H9 (cell line): ENCODE measurements at regions not wholly inside any gene's neighbourhood (a gene's known extent, or its start where the extent isn't known, plus 50 kb on each side); places are given as distances from the start of the nearest gene placed in this dataset.

Experiments
- DNase-seq: peaks from one replicate; pipeline ENCODE4 v3.0.0-alpha.2; 2017
- H2AFZ ChIP-seq: one replicate; pipeline ENCODE4 v1.6.1; 2013; ENCODE audit warnings: mild to moderate bottlenecking, low read length, control low read depth, moderate library complexity
- H2AK5ac ChIP-seq: 2 replicates; pipeline ENCODE4 v1.6.1; 2013; ENCODE audit warnings: low read length, control low read depth, mixed read lengths; ENCODE audit not compliant: insufficient read length
- H2BK120ac ChIP-seq: one replicate; pipeline ENCODE4 v1.6.1; 2013; ENCODE audit warnings: low read depth, mild to moderate bottlenecking, low read length, control low read depth, inconsistent platforms; ENCODE audit not compliant: poor library complexity, severe bottlenecking
- H2BK12ac ChIP-seq: 2 replicates; pipeline ENCODE4 v1.6.1; 2013; ENCODE audit warnings: low read length, control low read depth, mixed read lengths, low read depth; ENCODE audit not compliant: insufficient read length
- H2BK15ac ChIP-seq: 2 replicates; pipeline ENCODE4 v1.6.1; 2013; ENCODE audit warnings: low read depth, low read length, control low read depth
- H2BK20ac ChIP-seq: one replicate; pipeline ENCODE4 v1.6.1; 2013; ENCODE audit warnings: low read depth, mild to moderate bottlenecking, low read length, control low read depth, inconsistent platforms; ENCODE audit not compliant: poor library complexity, severe bottlenecking
- H2BK5ac ChIP-seq: 2 replicates; pipeline ENCODE4 v1.6.1; 2013; ENCODE audit warnings: low read length, control low read depth, mixed read lengths; ENCODE audit not compliant: insufficient read length
- H3K14ac ChIP-seq: 2 replicates; pipeline ENCODE4 v1.6.1; 2013; ENCODE audit warnings: low read length, control low read depth; ENCODE audit not compliant: insufficient read depth
- H3K18ac ChIP-seq: 2 replicates; pipeline ENCODE4 v1.6.1; 2013; ENCODE audit warnings: low read depth, mild to moderate bottlenecking, mixed read lengths, low read length, control low read depth; ENCODE audit not compliant: insufficient read length
- H3K23ac ChIP-seq: 2 replicates; pipeline ENCODE4 v1.6.1; 2013; ENCODE audit warnings: low read length, control low read depth, mixed read lengths, low read depth; ENCODE audit not compliant: insufficient read length
- H3K23me2 ChIP-seq: 2 replicates; pipeline ENCODE4 v1.6.1; 2013; ENCODE audit warnings: low read depth, mild to moderate bottlenecking, mixed read lengths, low read length, control low read depth; ENCODE audit not compliant: insufficient read length, poor library complexity, severe bottlenecking
- H3K27ac ChIP-seq: 2 replicates; pipeline ENCODE4 v1.5.1; 2013; ENCODE audit warnings: low read length, control low read depth, mixed read lengths, low read depth; ENCODE audit not compliant: insufficient read length
- H3K27me3 ChIP-seq: 2 replicates; pipeline ENCODE4 v1.6.1; 2013; ENCODE audit warnings: low read length, control low read depth, inconsistent platforms; ENCODE audit not compliant: insufficient read depth
- H3K4ac ChIP-seq: 2 replicates; pipeline ENCODE4 v1.6.1; 2013; ENCODE audit warnings: low read depth, mild to moderate bottlenecking, control low read depth, inconsistent platforms, low read length, moderate library complexity
- H3K4me1 ChIP-seq: 2 replicates; pipeline ENCODE4 v1.6.1; 2013; ENCODE audit warnings: low read length, control low read depth, inconsistent platforms; ENCODE audit not compliant: insufficient read depth
- H3K4me2 ChIP-seq: 2 replicates; pipeline ENCODE4 v1.6.1; 2013; ENCODE audit warnings: low read length, control low read depth, mixed read lengths; ENCODE audit not compliant: insufficient read length, insufficient read depth
- H3K56ac ChIP-seq: 2 replicates; pipeline ENCODE4 v1.6.1; 2013; ENCODE audit warnings: low read depth, mild to moderate bottlenecking, mixed read lengths, low read length, control low read depth; ENCODE audit not compliant: insufficient read length
- H3K79me1 ChIP-seq: 2 replicates; pipeline ENCODE4 v1.6.1; 2013; ENCODE audit warnings: low read depth, mild to moderate bottlenecking, moderate library complexity, low read length, control low read depth, inconsistent platforms; ENCODE audit not compliant: insufficient read depth, poor library complexity, severe bottlenecking
- H3K79me2 ChIP-seq: 2 replicates; pipeline ENCODE4 v1.6.1; 2013; ENCODE audit warnings: low read length, control low read depth, inconsistent platforms; ENCODE audit not compliant: insufficient read depth
- H3K9ac ChIP-seq: 2 replicates; pipeline ENCODE4 v1.6.1; 2013; ENCODE audit warnings: low read length, control low read depth, mixed read lengths; ENCODE audit not compliant: insufficient read length; ENCODE audit errors: extremely low read depth
- H3K9me3 ChIP-seq: one replicate; pipeline ENCODE4 v1.6.1; 2013; ENCODE audit warnings: low read depth, low read length, inconsistent platforms; ENCODE audit not compliant: control insufficient read depth
- H3T11ph ChIP-seq: one replicate; pipeline ENCODE4 v1.6.1; 2013; ENCODE audit warnings: mild to moderate bottlenecking, low read length, control low read depth, inconsistent platforms
- H4K20me1 ChIP-seq: one replicate; pipeline ENCODE4 v1.6.1; 2013; ENCODE audit not compliant: control insufficient read depth, insufficient read length, insufficient read depth
- H4K5ac ChIP-seq: 2 replicates; pipeline ENCODE4 v1.6.1; 2013; ENCODE audit warnings: low read depth, mild to moderate bottlenecking, mixed read lengths, low read length, control low read depth; ENCODE audit not compliant: insufficient read length
- H4K8ac ChIP-seq: replicated peaks from 2 replicates; pipeline ENCODE4 v1.6.1; 2013; ENCODE audit warnings: low read length, control low read depth, mixed read lengths, low read depth; ENCODE audit not compliant: insufficient read length
- H4K91ac ChIP-seq: 2 replicates; pipeline ENCODE4 v1.6.1; 2013; ENCODE audit warnings: low read depth, mild to moderate bottlenecking, moderate library complexity, mixed read lengths, low read length, control low read depth; ENCODE audit not compliant: insufficient read length
- H3K27ac Mint-ChIP-seq, 3 experiments: 2 replicates in 2 of 3; 3 replicates in 1 of 3; pipeline ENCODE4 v1.8.0; 2020 to 2021; ENCODE audit warnings: mixed read lengths in 3 of 3, mild to moderate bottlenecking in 1 of 3, moderate library complexity in 1 of 3
- H3K27me3 Mint-ChIP-seq: 2 replicates; pipeline ENCODE4 v1.8.0; 2021; ENCODE audit warnings: low read depth, mild to moderate bottlenecking, moderate library complexity, mixed read lengths
- H3K36me3 Mint-ChIP-seq, 3 experiments: 2 replicates in 2 of 3; 3 replicates in 1 of 3; pipeline ENCODE4 v1.8.0; 2020 to 2021; ENCODE audit warnings: low read depth in 3 of 3, mixed read lengths in 3 of 3; ENCODE audit not compliant: insufficient read depth in 1 of 3
- H3K4me1 Mint-ChIP-seq, 2 experiments: 2 replicates each; pipeline ENCODE4 v1.8.0; 2020; ENCODE audit warnings: mixed read lengths in 2 of 2
- H3K4me3 Mint-ChIP-seq, 2 experiments: 2 replicates in 1 of 2; 3 replicates in 1 of 2; pipeline ENCODE4 v1.8.0; 2020 to 2021; ENCODE audit warnings: mild to moderate bottlenecking in 2 of 2, mixed read lengths in 2 of 2, moderate library complexity in 1 of 2
- H3K9me3 Mint-ChIP-seq, 2 experiments: 2 replicates in 1 of 2; 3 replicates in 1 of 2; pipeline ENCODE4 v1.8.0; 2020; ENCODE audit warnings: mild to moderate bottlenecking in 2 of 2, mixed read lengths in 2 of 2, moderate library complexity in 1 of 2
- CTCF ChIP-seq: fragments of 200-600 bp; sonication (generic); conservative IDR thresholded peaks from 3 replicates; pipeline ENCODE4 v1.8.0; 2021; ENCODE audit warnings: antibody characterized with exemption, mild to moderate bottlenecking
- WGBS: extraction: QIAGEN DNeasy Blood & Tissue Kit; methylation state at CpG from one replicate; pipeline ENCODE4 v1.1.7; 2013; ENCODE audit warnings: missing lambda C conversion rate, low lambda C conversion rate, mixed read lengths; ENCODE audit not compliant: insufficient read length; ENCODE audit errors: extremely low coverage; 5-methylcytosine and 5-hydroxymethylcytosine counted together

- H3K14ac ChIP-seq = no peak overlapping the region
Observed at GRCh38 chr3:182220013-182220412, 508.3 kb downstream of the SOX2 start.

More at GRCh38 chr3:182220013-182220412, 508.3 kb downstream of the SOX2 start:
- Mint-ChIP-seq H3K9me3 (peaks cover 7 to 9% of the 10 kb centered on the region in 2 experiments; a peak in 4 of 5 replicates), H3K36me3 (peaks cover 0 to 14% (median 9%) of the 10 kb centered on the region in 3 experiments; a peak in 5 of 7 replicates), H3K4me1 (peaks cover 31 to 33% of the 10 kb centered on the region in 2 experiments), H3K4me3 (no peak overlapping the region), H3K27ac (no peak overlapping the region), H3K27me3 (no peaks in the 10 kb centered on the region)
- no peak overlapping the region for H2AFZ ChIP-seq
- no peak for DNase-seq
- no peaks in the 10 kb centered on the region for H3K27me3 ChIP-seq
- H2AK5ac ChIP-seq = no peak overlapping the region
- 0 out of 2 replicates have a peak, but pooled peaks cover 10% of the 10 kb centered on the region for H3K4me1 ChIP-seq
- no peak overlapping the region for H2BK5ac ChIP-seq
- no peak overlapping the region for H2BK120ac ChIP-seq
- H3T11ph ChIP-seq = no peak overlapping the region
- H4K91ac ChIP-seq = no peak overlapping the region
- no peaks in the 10 kb centered on the region for H4K20me1 ChIP-seq
- H3K27ac ChIP-seq = no peak overlapping the region
- H3K18ac ChIP-seq = no peak overlapping the region
- H3K4ac ChIP-seq = no peak overlapping the region
- H2BK15ac ChIP-seq = no peak overlapping the region
- no peak overlapping the region for H3K9ac ChIP-seq
- no peaks in the 10 kb centered on the region for H3K23me2 ChIP-seq
- no peak overlapping the region for H3K23ac ChIP-seq
- no peak overlapping the region for H2BK20ac ChIP-seq
- H3K4me2 ChIP-seq = no peak overlapping the region
- no CpG with 5 or more reads among the region's 1 CpG for WGBS
- no peak overlapping the region for H3K56ac ChIP-seq
- H3K79me2 ChIP-seq = no peaks in the 10 kb centered on the region
- H2BK12ac ChIP-seq = no peak overlapping the region
- H3K9me3 ChIP-seq = no peaks in the 10 kb centered on the region
- H4K5ac ChIP-seq = no peak overlapping the region
- no peak for TF ChIP-seq CTCF
- H4K8ac ChIP-seq = no peak overlapping the region
- H3K79me1 ChIP-seq = no peaks in the 10 kb centered on the region
